HG02973 (cell line): ENCODE measurements at regions not wholly inside any gene's neighbourhood (a gene's known extent, or its start where the extent isn't known, plus 50 kb on each side); places are given as distances from the start of the nearest gene placed in this dataset.
"Not testable (repeated sequence)": the region's sequence is repeated elsewhere in the genome, so short reads cannot be mapped to it uniquely, and the experiment has no call there.

Experiments used
- ATAC-seq: cut with Tn5 transposase; IDR thresholded peaks from one replicate; pipeline ENCODE4 v1.9.1; 2021; ENCODE audit warnings: moderate library complexity; ENCODE audit not compliant: unreplicated experiment

DNA sequence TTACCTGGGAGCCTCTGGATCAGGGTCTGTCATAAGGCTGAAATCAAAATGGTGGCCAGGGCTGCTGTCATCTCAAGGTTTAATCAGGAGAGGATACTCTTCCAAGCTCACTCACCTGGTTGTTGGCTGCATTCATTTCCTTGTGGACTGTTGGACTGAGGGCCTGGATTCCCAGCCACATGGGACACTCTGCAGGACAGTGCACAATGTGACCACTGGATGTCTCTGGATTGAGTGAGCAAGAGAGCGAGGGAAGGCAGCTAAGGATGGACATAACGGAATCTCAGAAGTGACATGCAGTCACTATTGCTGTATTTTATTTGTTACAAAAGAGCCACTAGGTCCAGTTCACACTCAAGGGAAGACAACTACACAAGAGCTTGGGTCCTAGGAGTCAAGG lies 229.1 kb downstream of the S1PR1 start:
- ATAC-seq, result no peak

DNA sequence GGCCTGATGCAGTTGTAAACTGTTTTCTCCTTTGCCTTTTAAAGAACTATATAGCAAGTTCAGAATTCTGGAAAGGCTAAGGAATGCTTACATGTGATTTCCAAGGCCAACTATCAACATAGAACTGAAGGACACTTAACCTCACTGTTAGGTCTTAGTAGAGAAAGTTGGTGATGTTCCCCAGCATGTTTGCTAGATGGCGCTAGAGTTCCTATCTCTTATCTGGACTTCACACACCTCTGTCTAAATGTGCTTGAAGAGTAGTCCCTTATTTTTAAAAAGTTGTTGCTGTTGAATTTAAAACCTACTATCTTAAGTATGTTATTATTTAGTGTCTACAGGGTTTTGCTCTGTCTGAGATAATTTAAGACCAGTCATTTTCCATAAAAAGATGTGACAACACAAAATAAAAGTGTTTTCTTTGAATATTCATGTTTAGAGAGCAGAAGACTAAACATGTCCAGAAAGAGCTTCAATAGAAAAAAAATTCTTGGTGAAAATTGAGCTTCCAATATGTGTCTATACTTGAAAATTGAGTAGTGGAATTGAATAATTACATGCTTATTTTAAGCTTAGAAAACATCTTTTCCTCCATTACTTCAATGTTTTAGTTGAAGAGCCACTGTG lies 237.3 kb downstream of the S1PR1 start:
- peak; percentile 79 for ATAC-seq

DNA sequence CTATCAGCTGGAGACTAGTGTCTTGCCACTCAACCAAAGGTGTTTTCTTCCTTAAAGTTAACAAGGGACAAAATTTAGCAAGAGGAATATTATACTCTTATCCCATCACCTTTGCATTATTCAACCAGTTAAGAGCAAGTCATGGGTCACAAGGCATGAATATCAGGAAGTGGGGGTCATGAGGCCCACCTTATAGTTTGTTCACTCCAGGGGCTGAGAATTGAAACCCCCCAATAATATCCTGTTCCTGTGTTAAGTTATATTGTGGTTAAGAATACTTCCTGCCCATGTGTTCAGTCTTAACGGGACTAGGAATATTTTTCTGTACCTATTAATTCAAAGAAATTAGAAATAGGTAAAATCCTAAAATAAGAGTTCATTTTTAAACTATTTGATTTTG lies 239.7 kb downstream of the S1PR1 start:
- no peak for ATAC-seq

DNA sequence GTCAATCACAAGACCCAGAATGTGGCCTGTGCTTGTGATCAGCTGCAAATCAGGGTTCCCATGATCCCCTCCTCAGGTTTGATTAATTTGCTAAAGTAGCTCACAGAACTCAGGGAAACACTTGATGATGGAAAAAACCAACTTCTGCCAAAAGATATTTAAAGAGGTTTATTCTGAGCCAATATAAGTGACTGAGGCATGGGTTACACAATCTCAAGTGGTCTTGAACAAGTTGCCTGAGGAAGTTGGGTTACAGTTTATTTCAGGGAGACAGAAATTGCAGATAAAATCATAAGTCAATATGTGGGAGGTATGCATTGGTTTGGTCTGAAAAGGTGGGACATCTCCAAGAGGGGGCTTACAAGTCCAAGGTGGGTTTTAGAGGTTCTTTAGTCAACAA lies 243.1 kb downstream of the S1PR1 start:
- no peak for ATAC-seq

DNA sequence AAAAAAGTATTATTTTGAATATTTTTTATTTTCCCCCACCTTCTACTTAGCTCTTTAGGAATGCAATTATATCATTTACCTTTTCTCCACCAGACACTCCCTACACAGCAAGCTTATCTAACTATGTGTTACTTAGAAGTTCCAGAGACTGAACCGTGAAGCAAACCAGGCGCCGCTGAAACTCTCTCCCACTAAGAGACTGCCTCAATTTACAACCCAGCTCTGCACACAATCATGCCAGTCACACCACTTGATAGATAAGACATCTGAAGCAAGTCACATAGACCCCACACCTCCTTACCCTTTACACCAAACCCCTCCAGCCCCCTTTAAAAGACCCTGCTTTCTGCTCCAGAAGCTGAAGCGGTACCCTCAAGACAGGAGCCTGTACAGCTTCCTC lies 245.5 kb downstream of the S1PR1 start:
- no peak for ATAC-seq

DNA sequence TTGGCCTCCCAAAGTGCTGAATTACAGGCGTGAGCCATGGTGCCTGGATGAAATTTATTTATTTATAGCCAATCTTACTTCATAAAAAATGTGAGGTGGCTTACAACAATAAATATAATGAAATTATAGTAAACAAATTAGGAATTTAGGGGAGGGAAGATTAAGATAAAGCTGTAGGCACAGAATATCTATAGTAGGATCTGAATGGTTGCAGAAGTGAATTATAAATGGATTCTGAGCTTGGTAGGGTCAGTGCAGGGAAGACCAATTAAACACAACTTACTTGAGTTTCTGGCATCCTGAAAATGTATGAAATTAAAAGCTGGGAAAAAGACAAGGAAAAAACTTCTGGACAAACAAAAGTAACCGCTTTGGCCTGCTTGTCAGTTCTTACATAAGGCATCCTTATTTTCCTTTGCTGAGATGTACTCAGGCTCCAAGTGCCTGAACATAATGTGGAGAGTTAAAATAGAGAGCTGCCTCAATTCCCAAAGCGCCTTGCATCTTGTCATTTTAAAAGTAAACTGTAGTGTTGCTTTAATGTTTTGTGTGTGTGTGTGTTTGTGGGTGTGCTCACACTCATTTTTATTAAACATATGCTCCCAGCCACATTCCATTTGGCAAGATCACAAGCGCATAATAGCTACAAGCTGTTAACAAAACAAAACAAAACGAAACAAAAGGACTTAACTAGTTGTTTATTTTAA lies 247.3 kb downstream of the S1PR1 start:
- no peak for ATAC-seq

DNA sequence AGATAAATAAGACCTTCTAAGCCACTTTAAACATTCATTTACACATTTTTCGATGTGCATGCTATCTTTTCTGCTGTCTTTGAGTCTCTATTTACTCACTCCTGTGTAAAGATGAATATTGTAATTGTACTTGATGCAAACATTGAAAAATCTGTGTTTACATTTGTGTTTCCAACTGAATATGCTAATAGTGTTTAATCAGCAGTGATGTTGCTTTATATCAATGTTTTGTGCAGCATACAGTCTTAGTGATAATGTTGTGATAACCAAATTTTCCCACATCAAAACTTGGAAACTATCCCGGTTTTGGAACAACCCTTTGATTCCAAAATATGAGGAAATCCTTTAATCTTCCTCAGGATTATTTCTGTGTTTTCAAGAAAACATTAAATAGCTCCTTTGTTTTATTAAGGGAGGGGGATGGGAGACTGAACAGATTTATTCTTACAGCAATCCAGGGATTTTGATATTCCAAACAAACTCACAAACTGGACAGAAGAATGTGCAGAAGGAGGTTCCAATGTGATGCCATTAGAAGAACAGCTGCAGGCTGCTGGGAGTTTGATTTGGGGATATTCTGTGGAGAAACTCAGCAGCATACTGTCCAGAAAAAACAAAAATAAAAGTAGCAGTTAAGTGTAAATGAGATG lies 248.0 kb downstream of the S1PR1 start:
- no peak for ATAC-seq

DNA sequence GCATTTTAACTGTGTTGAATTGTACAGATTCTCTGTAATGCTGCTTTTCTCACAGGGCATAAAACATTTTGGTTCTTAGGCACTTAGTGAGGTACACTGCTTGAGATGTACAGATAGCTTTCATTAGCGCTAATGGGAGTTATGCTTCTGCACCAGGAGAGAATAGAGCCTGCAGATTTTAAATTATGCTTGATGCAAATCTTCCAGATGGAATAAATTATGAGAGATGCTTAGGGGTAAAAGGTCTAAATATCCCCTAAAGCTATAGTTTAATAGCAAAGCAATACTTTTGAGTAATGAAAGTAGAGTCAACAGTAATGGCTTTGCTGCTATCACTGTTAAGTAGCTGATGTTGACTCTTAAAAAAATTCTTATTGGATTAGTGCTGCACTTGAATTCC lies 248.9 kb downstream of the S1PR1 start:
- ATAC-seq, result no peak

DNA sequence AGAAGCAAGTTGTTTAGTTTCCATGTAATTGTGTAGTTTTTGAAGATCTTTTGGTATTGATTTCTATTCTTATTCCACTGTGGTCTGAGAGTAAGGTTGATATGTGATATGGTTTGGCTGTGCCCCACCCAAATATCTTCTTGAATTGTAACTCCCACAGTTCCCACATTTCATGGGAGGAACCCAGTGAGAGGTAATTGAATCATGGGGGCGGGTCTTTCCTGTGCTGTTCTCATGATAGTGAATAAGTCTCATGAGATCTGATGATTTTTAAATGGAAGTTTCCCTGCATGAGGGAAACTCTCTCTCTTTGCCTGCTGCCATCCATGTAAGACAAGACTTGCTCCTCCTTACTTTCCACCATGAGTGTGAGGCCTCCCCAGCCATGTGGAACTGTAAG lies 255.3 kb downstream of the S1PR1 start:
- not testable (repeated sequence) for ATAC-seq

DNA sequence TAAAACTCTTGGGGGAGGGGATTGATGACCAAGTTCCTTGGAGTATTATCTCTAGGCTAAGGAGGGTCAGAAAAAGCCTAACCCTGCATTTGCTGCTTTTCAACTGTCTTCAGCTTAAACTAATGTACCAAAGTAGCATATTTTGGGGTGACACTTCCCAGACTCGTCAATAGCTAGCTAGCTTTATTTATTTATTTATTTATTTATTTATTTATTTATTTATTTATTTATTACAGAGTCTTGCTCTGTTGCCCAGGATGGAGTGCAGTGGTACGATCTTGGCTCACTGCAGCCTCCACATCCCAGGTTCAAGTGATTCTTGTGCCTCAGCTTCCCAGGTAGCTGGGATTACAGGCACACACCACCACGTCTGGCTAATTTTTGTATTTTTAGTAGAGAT lies 257.1 kb downstream of the S1PR1 start:
- not testable (repeated sequence) for ATAC-seq

DNA sequence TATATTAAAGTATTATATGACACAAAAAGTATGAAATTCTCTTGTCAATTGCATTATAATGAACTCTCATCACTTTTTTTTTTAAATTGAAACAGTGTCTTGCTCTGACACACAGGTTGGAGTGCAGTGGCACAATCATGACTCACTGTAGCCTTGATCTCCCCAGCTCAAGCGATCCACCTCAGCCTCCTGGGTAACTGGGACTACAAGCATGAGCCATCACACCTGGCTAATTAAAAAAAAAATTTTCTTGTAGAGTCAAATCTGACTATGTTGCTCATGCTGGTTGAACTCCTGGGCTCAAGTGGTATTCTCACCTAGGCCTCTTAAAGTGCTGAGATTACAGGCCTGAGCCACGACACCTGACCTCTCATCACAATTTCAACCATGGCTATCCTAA lies 259.3 kb downstream of the S1PR1 start:
- no peak for ATAC-seq

DNA sequence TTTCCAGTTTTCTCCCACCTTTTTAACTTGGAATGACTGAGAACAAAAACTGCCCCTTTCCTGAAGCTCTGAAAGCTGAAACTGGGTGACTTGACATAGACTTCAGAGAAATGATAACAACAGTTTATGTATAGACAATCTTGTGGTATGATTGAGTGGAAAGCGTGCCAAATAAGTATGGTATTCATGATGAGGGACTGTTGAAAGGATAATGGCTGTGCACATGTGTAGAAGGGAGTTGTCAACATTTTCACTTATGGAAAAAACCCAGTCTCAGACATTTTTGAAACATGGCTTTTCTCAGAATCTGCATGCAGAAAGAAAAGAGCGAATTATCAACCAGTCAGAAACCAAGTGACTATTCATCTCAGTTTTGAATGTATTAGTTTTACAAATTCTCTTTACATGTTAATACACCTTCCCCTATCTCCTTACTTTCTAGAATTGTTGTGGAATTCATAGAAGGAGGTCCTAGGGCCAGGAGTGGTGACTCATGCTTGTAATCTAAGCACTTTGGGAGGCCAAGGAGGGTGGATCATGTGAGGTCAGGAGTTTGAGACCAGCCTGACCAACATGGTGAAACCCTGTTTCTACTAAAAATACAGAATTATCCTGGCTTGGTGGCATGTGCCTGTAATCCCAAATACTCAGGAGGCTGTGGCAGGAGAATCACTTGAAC lies 261.2 kb downstream of the S1PR1 start:
- no peak for ATAC-seq

DNA sequence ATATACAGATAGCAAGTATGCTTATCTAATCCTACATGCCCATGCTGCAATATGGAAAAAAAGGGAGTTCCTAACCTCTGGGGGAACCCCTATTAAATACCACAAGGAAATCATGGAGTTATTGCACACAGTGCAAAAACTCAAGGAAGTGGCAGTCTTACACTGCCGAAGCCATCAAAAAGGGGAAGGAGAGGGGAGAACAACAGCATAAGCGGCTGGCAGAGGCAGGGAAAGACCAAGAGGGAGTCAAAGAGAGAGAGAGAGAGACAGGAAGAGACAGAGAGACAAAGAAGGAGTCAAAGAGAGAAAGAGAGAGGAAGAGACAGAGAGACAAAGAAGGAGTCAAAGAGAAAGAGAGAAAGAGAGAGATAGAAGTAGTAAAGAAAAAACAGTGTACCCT lies 267.3 kb downstream of the S1PR1 start:
- not testable (repeated sequence) for ATAC-seq

DNA sequence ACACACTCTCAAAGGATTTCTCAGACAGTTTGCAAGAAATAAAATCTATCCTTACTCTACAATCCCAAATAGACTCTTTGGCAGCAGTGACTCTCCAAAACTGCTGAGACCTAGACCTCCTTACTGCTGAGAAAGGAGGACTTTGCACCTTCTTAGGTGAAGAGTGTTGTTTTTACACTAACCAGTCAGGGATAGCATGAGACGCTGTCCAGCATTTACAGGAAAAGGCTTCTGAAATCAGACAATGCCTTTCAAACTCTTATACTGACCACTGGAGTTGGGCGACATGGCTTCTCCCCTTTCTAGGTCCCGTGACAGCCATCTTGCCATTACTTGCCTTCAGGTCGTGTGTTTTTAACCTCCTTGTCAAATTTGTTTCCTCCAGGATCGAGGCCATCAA lies 268.4 kb downstream of the S1PR1 start:
- ATAC-seq, result not testable (repeated sequence)

DNA sequence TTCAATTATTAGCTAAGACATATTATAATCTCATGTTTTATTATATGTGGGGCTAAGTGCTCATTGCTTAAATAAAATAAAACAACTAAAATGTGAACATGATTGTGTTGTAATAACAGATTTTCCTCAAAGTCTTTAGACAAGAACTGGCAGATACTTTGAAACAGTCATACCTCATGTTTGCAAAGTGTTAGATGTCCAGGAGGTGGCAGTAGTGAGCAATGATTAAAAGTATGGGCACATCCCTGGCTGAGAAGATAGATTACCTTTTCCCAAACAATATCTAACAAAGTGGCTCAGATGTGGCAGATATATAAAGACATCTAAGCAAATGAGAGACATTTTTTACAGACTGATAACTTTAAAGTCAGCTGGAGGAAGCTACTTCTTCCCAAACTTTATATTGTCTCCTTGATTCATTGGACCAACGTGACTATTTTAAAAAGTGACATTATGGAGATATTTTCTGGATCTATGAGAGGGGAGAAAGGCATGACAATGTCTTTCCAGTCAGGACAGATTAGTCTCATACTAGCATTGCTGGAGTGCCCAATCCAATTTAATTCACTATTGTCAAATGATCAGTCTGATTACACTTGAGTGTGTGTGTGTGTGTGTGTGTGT lies 269.8 kb downstream of the S1PR1 start:
- ATAC-seq, result peak; percentile 79

DNA sequence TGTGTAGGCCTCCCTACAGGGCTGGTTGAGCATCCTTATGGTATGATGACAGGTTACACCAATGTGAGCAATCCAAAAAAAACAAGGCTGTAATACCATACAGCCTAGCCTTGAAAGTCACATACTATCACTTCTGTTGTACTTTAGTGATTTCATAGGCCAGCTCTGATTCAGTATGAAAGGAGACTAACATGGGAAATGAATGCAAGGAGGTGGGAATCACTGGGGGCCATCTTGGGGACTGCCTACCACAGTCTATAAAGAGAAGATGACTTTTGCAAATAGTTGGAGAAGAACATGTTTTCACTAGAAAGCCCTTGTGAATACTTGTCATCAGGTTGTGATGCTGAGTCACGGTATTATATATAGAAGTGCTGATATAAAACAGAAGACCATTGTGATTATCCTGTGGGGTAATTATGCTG lies 270.7 kb downstream of the S1PR1 start:
- ATAC-seq, result no peak

DNA sequence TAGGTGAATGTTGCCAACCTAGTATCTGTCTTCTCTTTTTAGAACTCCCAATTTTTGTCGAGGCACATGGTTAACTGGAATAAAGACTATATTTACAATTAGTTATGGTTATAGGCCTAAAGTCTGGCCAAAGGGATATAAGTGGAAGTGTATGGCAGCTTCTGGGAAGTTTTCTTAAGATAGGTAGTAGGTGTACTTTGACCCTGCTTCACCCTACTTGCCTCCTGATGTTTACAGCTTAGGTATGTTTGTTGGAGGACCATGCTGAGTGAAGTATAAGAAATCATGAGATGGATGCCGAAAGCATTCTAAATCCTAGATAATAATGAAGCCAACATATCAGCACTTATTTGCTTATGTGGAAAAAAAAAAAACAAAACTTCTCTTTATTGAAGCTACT lies 272.1 kb downstream of the S1PR1 start:
- ATAC-seq, result no peak

DNA sequence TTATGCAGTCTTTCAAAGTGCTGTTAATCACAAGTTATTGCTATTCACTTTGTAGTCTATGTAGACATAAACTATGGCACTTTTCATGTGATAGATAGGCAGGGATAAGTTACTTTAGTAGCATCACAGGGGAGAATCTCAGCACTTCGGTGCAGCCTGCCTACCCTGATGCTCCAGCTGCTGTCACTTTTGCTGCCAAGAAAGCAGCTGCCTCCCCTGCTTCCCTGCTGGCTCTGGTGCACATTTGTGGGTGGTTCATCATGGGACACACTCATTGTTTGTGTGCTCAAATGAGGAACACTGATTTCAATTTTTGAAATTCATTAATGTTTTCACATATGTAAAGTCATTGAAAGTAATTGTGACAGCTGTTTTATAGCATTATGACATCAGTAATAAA lies 272.6 kb downstream of the S1PR1 start:
- no peak for ATAC-seq

DNA sequence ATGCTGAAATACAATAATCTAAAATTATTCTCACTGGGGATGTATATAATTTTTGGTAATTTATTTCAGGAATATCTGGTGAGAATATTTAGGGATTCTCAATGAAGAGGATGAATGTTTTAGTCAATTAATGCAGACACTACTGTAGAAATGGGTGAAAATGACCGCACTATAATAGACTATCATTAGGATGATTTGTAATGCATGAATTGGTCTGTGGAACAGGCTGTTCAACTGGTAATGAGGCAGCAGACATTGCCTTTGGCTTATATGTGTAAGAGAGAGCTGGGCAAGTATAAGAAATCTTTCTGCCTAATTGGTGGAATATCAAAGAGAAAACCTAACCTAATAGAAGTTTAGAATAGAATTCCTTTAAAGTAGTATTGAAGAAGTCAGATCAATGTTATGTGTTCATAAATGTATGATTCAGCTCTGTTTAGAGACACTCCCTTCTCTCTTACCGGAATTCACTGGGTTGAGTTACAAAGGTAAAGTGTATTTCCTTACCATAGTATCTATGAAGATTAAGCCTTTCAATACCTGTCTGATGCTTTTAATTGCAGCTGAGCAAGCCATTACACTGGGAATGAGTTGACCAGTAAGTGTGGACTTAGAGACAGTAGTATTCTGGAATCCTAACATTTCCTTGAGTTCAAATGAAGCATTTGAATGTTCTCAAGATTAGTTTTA lies 274.5 kb downstream of the S1PR1 start:
- no peak for ATAC-seq

DNA sequence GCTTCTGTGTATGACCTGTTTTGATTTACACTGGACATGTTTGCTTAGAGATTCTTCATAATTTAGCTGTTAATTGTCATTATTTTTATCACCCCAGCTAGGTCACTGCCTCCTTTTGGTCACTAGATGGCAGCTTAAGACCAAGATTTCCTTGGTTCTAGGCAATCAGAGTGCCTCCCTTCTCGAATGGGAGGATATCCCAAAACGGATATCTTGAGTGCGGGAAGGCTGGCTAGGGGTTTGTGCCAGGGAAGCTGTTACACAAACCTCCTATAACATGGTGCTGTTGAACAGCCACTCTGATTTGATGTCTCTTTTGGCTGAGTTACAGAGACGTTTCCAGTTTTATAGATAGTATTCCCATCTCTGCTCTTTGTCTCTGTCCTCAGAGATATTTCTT lies 283.5 kb downstream of the S1PR1 start:
- peak; percentile 91 for ATAC-seq

DNA sequence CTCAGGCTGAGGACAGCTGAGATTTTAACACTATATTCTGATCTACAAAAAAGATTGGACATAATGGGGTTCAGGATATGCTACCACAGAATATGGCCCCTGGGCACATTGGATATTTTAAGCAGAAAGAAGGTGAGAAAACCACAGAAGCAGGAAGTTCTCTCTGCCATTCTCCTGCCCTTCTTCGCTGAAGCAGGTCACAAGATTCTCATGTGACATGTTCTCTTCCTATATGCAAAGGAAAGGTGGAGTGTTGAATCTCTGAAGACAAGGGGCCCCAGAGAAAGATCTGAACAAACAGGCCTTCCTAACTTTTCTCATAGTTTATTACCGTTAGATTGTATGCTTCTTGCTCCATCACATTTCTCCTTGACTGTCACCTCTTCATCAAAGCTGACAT lies 285.7 kb downstream of the S1PR1 start:
- ATAC-seq, result no peak
